ENCODE measurements at regions not wholly inside any gene's neighbourhood (a gene's known extent, or its start where the extent isn't known, plus 50 kb on each side); places are given as distances from the start of the nearest gene placed in this dataset.

GRCh38 chr1:192443616-192444015 lies 126.8 kb downstream of the RGS21 start:
- intact Hi-C loops (cut with micrococcal nuclease; ENCODE audit: unreplicated experiment) (no loop called here), in situ Hi-C loops (cut with HindIII; ENCODE audit: low pct_unique_long_range_greater_than_20kb, low sequenced_read_pairs) (no loop called here)
- H3K27ac ChIP-seq (ENCODE audit: low read length) = no peak overlapping the region
- TF ChIP-seq TCF7L2 (IDR thresholded peaks at IDR 0.05; ENCODE audit: low read depth, low read length) (no peak), POLR2AphosphoS5 (IDR thresholded peaks at IDR 0.05; ENCODE audit: low read depth, low read length) (no peak), SIN3A (IDR thresholded peaks at IDR 0.05; ENCODE audit: borderline replicate concordance, insufficient read depth, low read depth, low read length) (no peak), CTCF (IDR thresholded peaks at IDR 0.05) (no peak)
- TF ChIP-seq, protein P1, sequence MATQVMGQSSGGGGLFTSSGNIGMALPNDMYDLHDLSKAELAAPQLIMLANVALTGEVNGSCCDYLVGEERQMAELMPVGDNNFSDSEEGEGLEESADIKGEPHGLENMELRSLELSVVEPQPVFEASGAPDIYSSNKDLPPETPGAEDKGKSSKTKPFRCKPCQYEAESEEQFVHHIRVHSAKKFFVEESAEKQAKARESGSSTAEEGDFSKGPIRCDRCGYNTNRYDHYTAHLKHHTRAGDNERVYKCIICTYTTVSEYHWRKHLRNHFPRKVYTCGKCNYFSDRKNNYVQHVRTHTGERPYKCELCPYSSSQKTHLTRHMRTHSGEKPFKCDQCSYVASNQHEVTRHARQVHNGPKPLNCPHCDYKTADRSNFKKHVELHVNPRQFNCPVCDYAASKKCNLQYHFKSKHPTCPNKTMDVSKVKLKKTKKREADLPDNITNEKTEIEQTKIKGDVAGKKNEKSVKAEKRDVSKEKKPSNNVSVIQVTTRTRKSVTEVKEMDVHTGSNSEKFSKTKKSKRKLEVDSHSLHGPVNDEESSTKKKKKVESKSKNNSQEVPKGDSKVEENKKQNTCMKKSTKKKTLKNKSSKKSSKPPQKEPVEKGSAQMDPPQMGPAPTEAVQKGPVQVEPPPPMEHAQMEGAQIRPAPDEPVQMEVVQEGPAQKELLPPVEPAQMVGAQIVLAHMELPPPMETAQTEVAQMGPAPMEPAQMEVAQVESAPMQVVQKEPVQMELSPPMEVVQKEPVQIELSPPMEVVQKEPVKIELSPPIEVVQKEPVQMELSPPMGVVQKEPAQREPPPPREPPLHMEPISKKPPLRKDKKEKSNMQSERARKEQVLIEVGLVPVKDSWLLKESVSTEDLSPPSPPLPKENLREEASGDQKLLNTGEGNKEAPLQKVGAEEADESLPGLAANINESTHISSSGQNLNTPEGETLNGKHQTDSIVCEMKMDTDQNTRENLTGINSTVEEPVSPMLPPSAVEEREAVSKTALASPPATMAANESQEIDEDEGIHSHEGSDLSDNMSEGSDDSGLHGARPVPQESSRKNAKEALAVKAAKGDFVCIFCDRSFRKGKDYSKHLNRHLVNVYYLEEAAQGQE (IDR thresholded peaks at IDR 0.05; ENCODE audit: insufficient read depth in 1 of 2, low read depth in 2 of 2, low read length in 1 of 2) = no peak
- H3K4me3 ChIP-seq (ENCODE audit: low read depth in 2 of 2, low read length in 2 of 2) = no peak overlapping the region
- ChIA-PET POLR2A (no interaction called here), CTCF (no interaction called here)
- no peaks in the 10 kb centered on the region for H3K4me1 ChIP-seq (ENCODE audit: control insufficient read depth, insufficient read depth, low read length)
- H3K9me3 ChIP-seq (ENCODE audit: control insufficient read depth, insufficient read depth, low read depth, low read length) = no peaks in the 10 kb centered on the region
- no peak for DNase-seq (ENCODE audit: low read depth, low spot score)
- BruUV-seq (replicated peaks) = no TSS peak
- no peak for ATAC-seq
- H3K27me3 ChIP-seq (ENCODE audit: control insufficient read depth, insufficient read depth, low read length) = no peaks in the 10 kb centered on the region
- H3K36me3 ChIP-seq (ENCODE audit: control insufficient read depth, insufficient read depth, low read length) = no peaks in the 10 kb centered on the region

DNA sequence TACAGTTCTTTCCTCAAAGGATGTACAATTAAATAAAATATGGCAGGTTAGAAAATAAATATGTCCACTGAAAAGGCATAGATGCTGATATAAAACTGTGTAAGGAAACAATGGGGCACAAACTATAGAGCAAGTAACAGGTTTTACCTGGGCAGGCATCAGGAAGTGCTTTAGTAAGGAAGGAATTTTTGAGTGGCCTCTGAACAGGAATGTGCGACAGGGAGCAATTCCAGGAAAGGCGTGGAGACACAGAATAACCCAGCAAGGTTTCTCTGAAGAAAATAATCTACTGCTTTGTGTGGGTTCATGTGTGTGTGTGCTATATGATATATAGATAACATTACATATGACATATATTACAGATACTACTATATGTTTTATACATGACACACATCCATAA lies 128.4 kb downstream of the RGS21 start:
- Histone ChIP-seq H3K9me3 (ENCODE audit: control insufficient read depth, insufficient read depth, low read depth, low read length) (no peaks in the 10 kb centered on the region), H3K27me3 (ENCODE audit: control insufficient read depth, insufficient read depth, low read length) (no peaks in the 10 kb centered on the region), H3K27ac (ENCODE audit: low read length) (no peak overlapping the region), H3K4me1 (ENCODE audit: control insufficient read depth, insufficient read depth, low read length) (no peaks in the 10 kb centered on the region), H3K36me3 (ENCODE audit: control insufficient read depth, insufficient read depth, low read length) (no peaks in the 10 kb centered on the region), H3K4me3 (ENCODE audit: low read depth in 2 of 2, low read length in 2 of 2) (no peak overlapping the region)
- ATAC-seq (no peak), DNase-seq (ENCODE audit: low read depth, low spot score) (no peak)
- ChIA-PET POLR2A (no interaction called here), CTCF (no interaction called here)
- TF ChIP-seq CTCF (IDR thresholded peaks at IDR 0.05) = no peak
- TF ChIP-seq, protein P1 (IDR thresholded peaks at IDR 0.05; ENCODE audit: insufficient read depth in 1 of 2, low read depth in 2 of 2, low read length in 1 of 2) = no peak
- TF ChIP-seq TCF7L2 (IDR thresholded peaks at IDR 0.05; ENCODE audit: low read depth, low read length) = no peak
- no peak for TF ChIP-seq SIN3A (IDR thresholded peaks at IDR 0.05; ENCODE audit: borderline replicate concordance, insufficient read depth, low read depth, low read length)
- no peak for TF ChIP-seq POLR2AphosphoS5 (IDR thresholded peaks at IDR 0.05; ENCODE audit: low read depth, low read length)
- in situ Hi-C loops (cut with HindIII; ENCODE audit: low pct_unique_long_range_greater_than_20kb, low sequenced_read_pairs) = no loop called here
- intact Hi-C loops (cut with micrococcal nuclease; ENCODE audit: unreplicated experiment) = no loop called here
- no TSS peak for BruUV-seq (replicated peaks)
